T-helper 17 cell (primary cell): ENCODE measurements at regions not wholly inside any gene's neighbourhood (a gene's known extent, or its start where the extent isn't known, plus 50 kb on each side); places are given as distances from the start of the nearest gene placed in this dataset.

Experiments used
- ATAC-seq: fragments of 150-1000 bp; cut with Tn5 transposase; 2 replicates; pipeline ENCODE4 v1.10.0; 2021; ENCODE audit warnings: mild to moderate bottlenecking, moderate library complexity
- DNase-seq, 3 donors: peaks; one replicate each; pipeline versions ENCODE4 v3.0.0 to v3.0.0-alpha.2; 2020 to 2021
- H3K9me3 ChIP-seq: one replicate; pipeline ENCODE4 v1.7.0; 2013; ENCODE audit warnings: low read length, mild to moderate bottlenecking; ENCODE audit not compliant: control insufficient read depth, poor library complexity, severe bottlenecking
- H3K27ac Mint-ChIP-seq: one replicate; pipeline ENCODE4 v1.8.0; 2022; ENCODE audit warnings: mild to moderate bottlenecking, moderate library complexity, mixed read lengths
- H3K27me3 Mint-ChIP-seq: one replicate; pipeline ENCODE4 v1.8.0; 2022; ENCODE audit warnings: mixed read lengths
- H3K36me3 Mint-ChIP-seq: one replicate; pipeline ENCODE4 v1.8.0; 2022; ENCODE audit warnings: low read depth, mixed read lengths
- H3K4me1 Mint-ChIP-seq: one replicate; pipeline ENCODE4 v1.8.0; 2022; ENCODE audit warnings: mild to moderate bottlenecking, mixed read lengths
- H3K4me3 Mint-ChIP-seq: one replicate; pipeline ENCODE4 v1.8.0; 2022; ENCODE audit warnings: mild to moderate bottlenecking, moderate library complexity, mixed read lengths

DNA sequence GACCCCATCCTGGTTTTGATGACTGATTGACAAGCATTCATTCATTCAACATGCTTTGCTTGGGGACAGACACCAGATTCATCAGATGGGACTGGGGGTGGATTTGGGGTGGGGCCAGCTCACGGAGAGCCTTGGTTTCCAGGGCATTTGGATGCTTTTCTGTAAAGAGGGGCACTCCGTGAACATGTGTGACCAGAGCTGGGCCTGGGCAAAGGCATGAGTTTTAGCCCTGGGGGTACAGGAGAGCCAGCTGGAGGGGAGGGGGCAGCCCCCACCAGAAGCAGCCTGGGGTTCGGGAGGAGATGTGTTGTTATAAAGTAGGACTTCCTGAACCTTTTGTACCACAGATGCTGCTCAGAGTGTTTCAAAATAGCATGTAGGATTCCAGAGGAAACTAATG lies 99.7 kb downstream of the RIPK4 start:
- no peak overlapping the region for H3K4me3 Mint-ChIP-seq
- peaks cover 37% of the 10 kb centered on the region for H3K27me3 Mint-ChIP-seq
- H3K36me3 Mint-ChIP-seq = no peaks in the 10 kb centered on the region
- DNase-seq (no peak), ATAC-seq (no peak)
- no peaks in the 10 kb centered on the region for H3K9me3 ChIP-seq
- H3K4me1 Mint-ChIP-seq = peaks cover 10% of the 10 kb centered on the region
- H3K27ac Mint-ChIP-seq = no peak overlapping the region

DNA sequence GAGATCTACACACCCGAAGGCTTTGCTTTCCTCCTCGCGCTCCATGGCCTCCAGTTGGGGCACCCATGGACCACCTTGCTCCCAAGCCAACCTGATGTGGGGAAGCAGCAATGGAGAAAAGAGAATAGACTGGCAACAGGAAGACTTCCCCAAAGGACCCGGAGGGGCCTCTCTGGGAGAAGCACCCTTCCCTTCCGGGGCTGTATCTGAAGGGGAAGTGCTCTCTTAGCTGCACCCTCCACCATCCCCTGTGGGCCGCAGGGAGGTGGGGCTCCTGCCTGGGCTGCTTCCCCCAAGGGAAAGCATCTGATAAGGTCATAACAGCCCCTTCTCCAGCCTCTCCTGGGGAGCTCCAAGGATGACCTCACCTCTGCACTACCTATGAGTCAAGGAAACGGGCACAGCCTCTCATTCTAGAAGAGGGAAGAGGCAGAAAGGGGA lies 100.2 kb downstream of the RIPK4 start:
- H3K27ac Mint-ChIP-seq = no peak overlapping the region
- peaks cover 6% of the 10 kb centered on the region for H3K4me1 Mint-ChIP-seq
- no peaks in the 10 kb centered on the region for H3K9me3 ChIP-seq
- no peak overlapping the region for H3K4me3 Mint-ChIP-seq
- no peaks in the 10 kb centered on the region for H3K36me3 Mint-ChIP-seq
- DNase-seq = no peak
- no peak for ATAC-seq
- peaks cover 42% of the 10 kb centered on the region for H3K27me3 Mint-ChIP-seq

DNA sequence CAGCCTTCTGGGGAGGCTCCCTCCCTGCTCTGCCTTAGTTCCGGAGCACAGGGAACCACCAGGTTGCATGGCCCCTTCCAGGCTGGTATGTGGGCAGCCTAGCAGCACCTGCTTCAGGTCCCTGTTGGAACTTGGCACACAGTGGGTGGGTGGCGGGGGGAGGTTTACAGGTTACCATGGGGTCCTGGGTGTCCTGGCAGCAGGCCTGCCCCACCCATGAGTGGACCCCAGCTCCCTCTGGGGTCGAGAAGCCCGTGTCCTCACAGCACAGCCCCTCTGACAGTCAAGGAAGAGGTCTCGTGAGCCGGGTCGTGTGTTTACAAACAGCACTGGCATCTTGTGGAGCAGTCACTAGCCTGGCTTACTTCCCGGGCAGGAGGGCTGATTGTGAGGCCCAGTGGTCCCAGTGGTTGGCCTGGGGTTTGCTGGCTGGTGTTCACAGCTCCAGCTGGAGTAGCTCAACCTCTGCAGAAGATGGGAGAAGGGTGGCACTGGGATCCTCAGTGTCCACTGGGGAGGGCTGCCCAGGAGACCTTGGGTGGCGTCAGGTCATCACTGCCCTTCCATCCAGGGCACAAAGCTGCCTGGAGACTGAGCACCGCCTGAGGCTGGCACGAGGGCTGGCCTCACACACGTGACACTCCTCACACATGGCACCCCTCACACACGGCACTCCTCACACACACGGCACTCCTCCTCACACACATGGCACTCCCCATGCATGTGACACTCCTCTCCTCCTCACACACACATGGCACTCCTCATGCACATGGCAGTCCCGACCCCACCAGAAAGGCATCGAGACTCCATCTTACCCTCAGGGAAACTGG lies 100.9 kb downstream of the RIPK4 start:
- Mint-ChIP-seq H3K4me1 (no peaks in the 10 kb centered on the region), H3K4me3 (no peak overlapping the region), H3K27me3 (peaks cover 42% of the 10 kb centered on the region), H3K27ac (no peak overlapping the region), H3K36me3 (no peaks in the 10 kb centered on the region)
- ATAC-seq (no peak), DNase-seq (no peak)
- no peaks in the 10 kb centered on the region for H3K9me3 ChIP-seq

DNA sequence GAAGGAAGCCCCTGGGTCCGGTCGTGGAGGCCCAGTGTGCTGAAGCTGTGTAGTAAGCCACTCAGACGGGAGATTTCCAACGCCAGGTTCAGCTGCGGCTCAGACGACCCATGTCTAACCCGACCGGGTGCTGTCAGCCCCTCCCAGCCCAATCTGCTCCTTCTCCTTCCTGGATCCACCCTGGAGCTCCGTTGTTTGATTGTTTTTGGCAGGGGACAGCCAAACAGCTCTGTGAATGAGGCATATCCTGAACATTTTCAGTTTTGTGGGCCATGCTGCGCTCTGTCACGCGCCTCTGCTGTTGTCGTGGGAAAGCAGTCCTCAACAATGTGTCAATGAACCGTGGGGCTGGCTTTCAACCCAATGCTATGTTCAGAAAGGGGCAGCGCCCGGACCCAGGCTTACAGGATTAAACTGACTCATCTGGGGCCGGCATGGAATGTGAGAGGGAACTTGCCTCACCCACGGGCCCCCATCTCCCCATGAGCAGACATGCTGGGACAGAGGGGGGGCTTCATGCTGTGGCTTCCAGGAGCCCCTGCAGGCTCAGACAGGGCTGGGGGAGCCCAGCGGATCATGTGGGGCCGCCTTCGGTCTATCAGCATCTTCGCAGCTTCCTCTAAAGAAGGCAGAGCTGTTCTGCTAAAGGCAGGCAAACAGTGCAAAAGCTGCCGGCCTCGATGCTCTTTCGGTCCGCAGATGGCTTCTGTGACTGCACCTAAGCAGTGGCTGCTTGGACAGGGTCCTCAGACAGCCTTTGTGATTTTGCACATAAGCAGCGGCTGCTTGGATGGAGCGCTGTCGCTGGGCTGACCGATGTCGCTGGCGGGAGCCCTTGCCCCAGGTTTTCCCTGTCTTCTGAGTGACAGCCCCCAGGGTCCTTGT lies 101.7 kb downstream of the RIPK4 start:
- ATAC-seq = no peak
- H3K36me3 Mint-ChIP-seq = no peaks in the 10 kb centered on the region
- no peak overlapping the region for H3K4me3 Mint-ChIP-seq
- peaks cover 50% of the 10 kb centered on the region for H3K27me3 Mint-ChIP-seq
- no peak for DNase-seq
- H3K27ac Mint-ChIP-seq = no peak overlapping the region
- H3K9me3 ChIP-seq = no peaks in the 10 kb centered on the region
- H3K4me1 Mint-ChIP-seq = no peaks in the 10 kb centered on the region

DNA sequence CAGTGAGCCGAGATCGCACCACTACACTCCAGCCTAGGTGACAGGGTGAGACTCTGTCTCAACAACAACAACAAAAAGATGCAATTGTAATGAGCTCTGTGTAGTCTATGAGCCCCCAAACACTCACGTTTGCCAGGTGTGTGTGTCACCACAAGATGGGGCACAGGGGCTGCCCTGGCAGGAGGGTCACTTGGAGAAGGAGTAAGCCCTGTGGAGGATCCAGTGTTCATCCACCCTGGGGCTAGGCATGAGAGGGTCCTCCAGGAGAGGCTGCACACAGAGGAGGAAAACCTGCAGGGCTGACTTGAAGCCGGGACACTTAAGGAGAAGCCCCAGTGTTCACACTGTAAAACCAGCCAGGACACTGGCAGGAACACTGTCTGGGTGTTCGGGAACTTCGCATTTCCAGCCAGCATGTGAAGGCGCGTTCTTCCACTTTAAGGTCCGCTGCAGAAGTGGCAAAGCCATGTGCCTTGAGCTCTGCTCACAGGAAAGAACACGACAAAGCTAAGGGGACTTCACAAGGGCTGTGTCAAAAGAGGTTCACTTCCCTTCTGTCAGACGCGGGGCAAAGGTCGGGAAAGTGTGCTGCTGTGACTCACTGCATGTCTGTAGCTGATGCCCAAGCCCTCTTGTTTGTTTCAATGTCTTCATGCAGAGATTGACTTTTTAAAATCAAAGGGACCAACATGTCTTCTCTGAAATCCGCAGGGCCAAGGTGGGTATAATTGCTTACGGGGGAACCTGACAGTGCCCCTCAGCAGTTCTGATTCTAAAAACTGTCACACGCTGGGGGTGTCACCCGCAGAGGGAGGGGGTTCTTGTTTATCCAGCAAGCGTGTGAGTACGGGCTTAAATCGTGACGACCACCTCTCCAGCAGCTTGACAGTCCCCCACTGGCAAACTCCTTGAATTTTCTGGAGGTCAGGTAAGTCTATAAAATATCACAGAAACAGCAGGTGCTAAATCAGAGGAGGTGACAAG lies 102.8 kb downstream of the RIPK4 start:
- H3K4me3 Mint-ChIP-seq = no peak overlapping the region
- no peaks in the 10 kb centered on the region for H3K4me1 Mint-ChIP-seq
- H3K36me3 Mint-ChIP-seq = no peaks in the 10 kb centered on the region
- peak overlapping the region; percentile 16 for H3K27ac Mint-ChIP-seq
- peaks cover 58% of the 10 kb centered on the region for H3K27me3 Mint-ChIP-seq
- no peak for DNase-seq
- ATAC-seq = no peak
- H3K9me3 ChIP-seq = no peaks in the 10 kb centered on the region

DNA sequence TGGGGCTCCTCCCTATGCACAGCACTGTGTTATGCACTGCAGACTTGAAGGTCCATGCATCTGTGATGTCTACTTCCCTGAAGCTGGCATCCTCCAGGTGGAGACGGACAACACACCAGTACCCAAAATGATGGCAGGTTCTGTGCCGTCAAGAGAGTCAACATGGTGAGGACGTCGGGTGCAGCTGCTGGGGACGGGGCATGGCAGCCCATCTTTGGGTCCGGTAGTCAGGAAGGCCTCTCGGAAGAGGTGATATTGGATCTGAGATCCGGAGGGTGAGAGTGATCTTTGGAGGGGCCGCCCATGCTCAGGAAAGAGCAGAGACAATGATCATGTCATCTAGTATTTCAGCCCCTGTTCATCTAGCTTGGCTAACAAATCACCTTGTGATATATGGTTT lies 104.1 kb downstream of the RIPK4 start:
- H3K4me3 Mint-ChIP-seq = no peak overlapping the region

DNA sequence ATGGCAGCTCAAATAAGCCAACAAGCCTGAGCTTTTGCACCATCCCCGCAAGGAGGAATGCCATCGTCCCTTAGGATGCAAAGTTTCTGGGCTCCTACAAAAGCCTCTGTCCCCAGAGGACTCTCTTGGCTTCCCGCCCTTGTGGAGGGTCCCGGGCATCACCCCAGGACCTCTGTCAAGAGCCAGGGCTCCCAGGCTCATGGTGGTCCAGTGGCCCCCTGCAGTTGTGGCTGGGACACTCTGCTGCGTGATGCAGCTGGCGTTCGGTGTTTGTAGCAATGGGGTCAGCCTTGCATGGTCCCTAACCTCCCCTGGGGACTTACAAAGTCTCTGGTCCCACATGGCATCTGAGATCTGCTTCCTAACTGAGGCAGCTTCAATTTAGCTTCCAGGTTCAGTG lies 104.7 kb downstream of the RIPK4 start:
- DNase-seq (no peak), ATAC-seq (no peak)
- Mint-ChIP-seq H3K27me3 (peaks cover 64% of the 10 kb centered on the region), H3K4me3 (no peak overlapping the region), H3K27ac (no peak overlapping the region), H3K4me1 (no peaks in the 10 kb centered on the region), H3K36me3 (no peaks in the 10 kb centered on the region)
- H3K9me3 ChIP-seq = no peaks in the 10 kb centered on the region

More for the DNA sequence above, 104.1 kb downstream of the RIPK4 start:
- ATAC-seq (no peak), DNase-seq (no peak)
- H3K27me3 Mint-ChIP-seq = peaks cover 63% of the 10 kb centered on the region
- H3K4me1 Mint-ChIP-seq = no peaks in the 10 kb centered on the region
- no peaks in the 10 kb centered on the region for H3K9me3 ChIP-seq
- no peak overlapping the region for H3K27ac Mint-ChIP-seq
- H3K36me3 Mint-ChIP-seq = no peaks in the 10 kb centered on the region

DNA sequence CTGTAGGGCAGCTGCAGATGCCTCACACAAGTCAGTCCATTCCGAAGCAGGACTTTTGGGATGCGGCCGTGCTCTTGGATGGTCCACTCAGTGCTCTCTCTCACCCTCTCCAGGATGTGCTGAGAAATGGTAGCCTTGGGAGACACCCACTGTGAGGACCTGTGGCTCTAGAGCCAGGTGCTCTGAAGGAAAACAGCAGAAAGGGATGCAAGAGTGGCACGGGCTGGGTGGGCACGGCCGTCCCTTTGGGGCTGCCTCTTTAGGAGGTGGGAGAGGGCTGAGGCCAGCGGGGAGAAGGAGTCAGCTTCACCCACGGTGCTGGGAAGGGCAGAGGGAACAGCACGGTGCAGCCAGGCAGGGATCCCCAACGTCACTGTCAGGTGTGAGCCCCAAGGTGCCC lies 106.1 kb downstream of the RIPK4 start:
- H3K27me3 Mint-ChIP-seq = peaks cover 63% of the 10 kb centered on the region
- H3K27ac Mint-ChIP-seq = no peak overlapping the region
- no peak overlapping the region for H3K4me3 Mint-ChIP-seq
- H3K36me3 Mint-ChIP-seq = no peaks in the 10 kb centered on the region
- H3K4me1 Mint-ChIP-seq = no peaks in the 10 kb centered on the region
- ATAC-seq (no peak), DNase-seq (no peak)
- no peaks in the 10 kb centered on the region for H3K9me3 ChIP-seq

DNA sequence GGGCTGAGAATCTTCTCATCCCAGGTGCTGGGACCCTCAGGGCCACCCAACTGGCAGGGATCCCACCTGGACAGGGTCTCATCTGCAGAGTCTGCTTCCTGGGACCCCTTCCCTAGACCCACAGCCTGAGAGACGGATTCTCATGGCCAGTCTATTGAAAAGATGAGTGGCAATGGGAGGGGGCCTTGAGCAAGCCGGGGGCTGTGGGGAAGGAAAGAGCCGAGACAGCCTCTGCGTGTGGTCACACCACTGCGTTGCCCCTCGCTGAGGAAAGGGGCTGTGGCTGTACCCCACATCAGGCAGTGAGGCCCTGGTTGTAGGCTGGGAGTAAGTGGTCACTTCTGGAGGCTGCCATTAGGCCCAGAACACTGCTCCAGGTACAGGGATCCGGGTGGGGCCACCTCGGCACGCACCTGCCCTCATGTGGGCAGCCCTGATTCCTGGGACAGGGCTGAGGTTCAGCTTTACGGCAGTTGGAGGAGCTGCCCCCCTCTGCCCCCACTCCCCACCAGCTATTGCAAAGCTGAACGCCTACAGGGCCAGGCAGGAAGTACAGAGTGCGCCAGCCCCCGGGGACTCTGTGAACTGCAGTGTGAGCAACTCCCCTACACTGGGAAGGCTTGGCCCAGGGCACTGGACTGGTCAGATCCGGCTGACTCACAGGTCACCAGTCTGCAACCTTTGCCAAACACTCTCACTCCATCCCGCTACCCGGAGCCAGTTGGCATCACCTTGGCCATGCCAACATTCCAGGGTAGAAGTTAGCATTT lies 106.9 kb downstream of the RIPK4 start:
- no peaks in the 10 kb centered on the region for H3K9me3 ChIP-seq
- Mint-ChIP-seq H3K27ac (no peak overlapping the region), H3K36me3 (no peaks in the 10 kb centered on the region), H3K4me3 (no peak overlapping the region), H3K27me3 (peaks cover 67% of the 10 kb centered on the region), H3K4me1 (no peaks in the 10 kb centered on the region)
- DNase-seq (no peak), ATAC-seq (no peak)

DNA sequence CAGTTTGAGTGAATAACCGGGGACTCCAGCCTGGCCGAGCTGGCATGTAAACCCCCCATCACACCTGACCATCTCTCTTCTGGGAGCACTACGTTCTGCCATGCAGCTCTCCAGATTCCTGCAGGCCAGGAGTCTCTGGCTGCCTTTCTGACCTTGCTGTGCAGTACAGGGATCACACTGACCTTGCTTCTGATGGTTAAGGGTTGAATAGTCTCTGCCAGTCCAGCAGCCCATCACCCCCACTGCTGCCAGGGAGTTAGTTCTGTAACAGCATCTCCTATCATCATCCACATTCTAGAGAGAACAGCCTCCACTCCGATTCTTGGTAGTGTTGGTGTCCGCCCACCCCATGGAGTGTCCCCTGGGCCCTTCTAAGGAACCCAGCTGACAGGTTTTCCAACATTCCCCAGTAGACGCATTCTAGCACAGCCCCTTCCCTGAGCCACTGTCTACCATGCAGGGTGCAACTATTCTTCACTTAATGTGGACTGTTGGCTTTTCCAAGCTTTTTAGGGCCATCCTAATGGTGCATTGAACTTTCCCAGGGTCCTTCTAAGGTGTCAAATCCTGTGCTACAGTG lies 109.8 kb downstream of the RIPK4 start:
- no peaks in the 10 kb centered on the region for H3K9me3 ChIP-seq
- no peak for ATAC-seq
- DNase-seq = no peak
- H3K4me1 Mint-ChIP-seq = no peaks in the 10 kb centered on the region
- no peak overlapping the region for H3K4me3 Mint-ChIP-seq
- H3K36me3 Mint-ChIP-seq = no peaks in the 10 kb centered on the region
- H3K27ac Mint-ChIP-seq = no peak overlapping the region
- peaks cover 51% of the 10 kb centered on the region for H3K27me3 Mint-ChIP-seq

DNA sequence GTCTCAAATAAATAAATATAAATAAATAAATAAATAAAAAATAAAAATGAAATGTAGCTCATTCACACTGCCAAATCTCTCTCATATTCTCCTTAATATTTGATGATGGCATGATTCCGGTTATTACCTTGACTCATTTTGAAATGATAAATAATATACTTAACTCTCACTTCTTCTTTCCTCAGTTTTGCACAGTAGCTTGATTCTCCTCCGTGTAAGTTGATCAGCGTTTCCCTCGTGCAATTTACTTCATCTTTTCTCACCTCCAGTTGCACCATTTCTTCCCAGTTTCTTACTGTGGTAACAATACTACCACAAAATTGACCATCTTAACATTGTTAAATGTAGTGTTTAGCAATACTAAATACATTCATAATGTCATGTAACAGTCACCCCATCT lies 111.6 kb downstream of the RIPK4 start:
- Mint-ChIP-seq H3K4me1 (no peaks in the 10 kb centered on the region), H3K27me3 (peaks cover 51% of the 10 kb centered on the region), H3K27ac (no peak overlapping the region), H3K36me3 (no peaks in the 10 kb centered on the region), H3K4me3 (no peak overlapping the region)
- DNase-seq (no peak), ATAC-seq (no peak)
- H3K9me3 ChIP-seq = no peaks in the 10 kb centered on the region

DNA sequence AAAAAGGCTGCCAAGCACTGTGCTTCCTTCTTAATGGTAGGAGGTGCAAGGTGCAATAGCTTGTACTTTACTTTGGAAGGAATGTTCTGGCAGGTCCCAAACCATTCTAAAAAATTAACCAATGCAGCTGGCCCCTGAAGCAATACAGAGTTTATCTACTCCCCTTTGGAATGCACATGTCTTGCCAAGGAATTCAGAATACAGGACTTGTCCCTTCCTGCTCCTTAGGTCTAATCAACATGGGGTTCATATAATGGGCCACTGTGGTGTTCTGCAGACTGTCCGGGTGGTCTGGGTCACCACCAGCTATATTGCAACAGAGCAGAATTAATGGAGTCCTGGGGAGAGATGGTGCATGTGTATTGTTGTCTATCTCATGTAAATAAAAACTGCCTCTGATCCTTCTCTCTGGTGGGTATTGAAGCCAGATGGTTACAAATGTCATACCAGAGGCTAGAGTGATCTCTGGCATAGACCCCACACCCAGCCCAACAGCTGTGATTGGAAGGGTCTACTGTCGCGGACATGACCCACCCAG lies 112.8 kb downstream of the RIPK4 start:
- ATAC-seq (no peak), DNase-seq (no peak)
- Mint-ChIP-seq H3K4me3 (no peak overlapping the region), H3K4me1 (no peaks in the 10 kb centered on the region), H3K27me3 (peaks cover 47% of the 10 kb centered on the region), H3K36me3 (no peaks in the 10 kb centered on the region), H3K27ac (no peak overlapping the region)
- H3K9me3 ChIP-seq = no peaks in the 10 kb centered on the region
